GM10266 (cell line): ENCODE measurements at regions not wholly inside any gene's neighbourhood (a gene's known extent, or its start where the extent isn't known, plus 50 kb on each side); places are given as distances from the start of the nearest gene placed in this dataset.

ENCODE experiments used
- DNase-seq: peaks from one replicate; pipeline ENCODE4 v3.0.0; 2012; ENCODE audit errors: extremely low spot score
- CTCF ChIP-seq: IDR thresholded peaks from 2 replicates; pipeline ENCODE4 v1.5.1; 2012; ENCODE audit warnings: mild to moderate bottlenecking, low read depth; ENCODE audit not compliant: control insufficient read depth, insufficient read depth; ENCODE audit errors: missing control alignments

- no peak for TF ChIP-seq CTCF
- no peak for DNase-seq
Measured at GRCh38 chr12:24425601-24425970, 476.1 kb upstream of the SOX5 start.

DNA sequence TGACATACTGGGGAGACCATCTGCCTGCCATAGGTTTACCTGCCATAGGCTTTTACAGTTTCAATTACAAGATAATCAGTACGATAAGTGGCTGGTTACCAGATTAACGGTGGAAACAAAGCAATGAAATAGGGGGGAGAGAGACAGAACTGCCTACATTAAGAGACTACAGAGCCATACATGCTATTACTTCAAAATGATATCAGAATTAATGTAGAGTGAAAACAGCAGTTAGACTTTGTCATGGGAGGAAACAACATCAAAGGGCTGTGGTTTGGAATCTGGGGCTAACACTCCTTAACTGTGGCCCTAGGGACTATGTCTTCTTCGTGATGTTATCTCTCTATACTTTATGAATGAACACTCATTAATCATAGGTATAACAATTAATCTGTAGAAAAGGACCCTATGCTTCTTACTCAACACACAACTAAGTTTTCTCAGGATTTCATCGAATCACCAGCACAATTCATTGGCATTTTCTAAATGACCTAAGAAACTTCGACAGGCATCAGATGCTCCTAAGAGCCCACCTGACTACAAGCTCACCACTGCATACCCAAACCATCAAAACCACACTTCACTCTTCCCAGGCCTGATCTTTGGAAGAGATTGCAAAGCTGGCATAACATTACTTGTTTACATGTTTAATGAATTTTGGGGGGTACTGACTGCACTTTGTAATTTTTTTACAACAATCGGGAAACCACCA lies 475.6 kb upstream of the SOX5 start:
- TF ChIP-seq CTCF, result no peak
- no peak for DNase-seq

GRCh38 chr12:24424376-24424775 lies 474.9 kb upstream of the SOX5 start:
- no peak for TF ChIP-seq CTCF
- no peak for DNase-seq

DNA sequence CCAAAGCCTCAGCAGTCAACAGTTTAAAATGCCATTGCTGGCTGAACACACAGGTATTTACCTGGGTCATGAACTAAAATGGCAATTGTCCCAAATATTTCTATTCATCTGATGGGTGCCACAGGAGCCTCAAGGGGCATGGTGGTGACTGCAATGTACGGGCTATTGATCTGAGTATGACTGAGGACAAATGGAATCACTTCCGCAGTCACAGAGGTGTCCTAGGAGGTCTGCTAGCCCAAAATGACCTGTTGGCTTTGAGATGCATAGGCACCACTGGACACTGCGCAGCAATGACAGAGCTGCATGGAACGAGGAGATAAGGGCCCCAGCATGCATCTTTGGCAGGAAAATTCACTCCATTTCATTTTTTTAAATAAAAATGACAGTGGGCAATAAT lies 474.1 kb upstream of the SOX5 start:
- DNase-seq, result no peak
- no peak for TF ChIP-seq CTCF

- no peak for TF ChIP-seq CTCF
- no peak for DNase-seq
Measured at GRCh38 chr12:24421759-24422158, 472.3 kb upstream of the SOX5 start.

DNA sequence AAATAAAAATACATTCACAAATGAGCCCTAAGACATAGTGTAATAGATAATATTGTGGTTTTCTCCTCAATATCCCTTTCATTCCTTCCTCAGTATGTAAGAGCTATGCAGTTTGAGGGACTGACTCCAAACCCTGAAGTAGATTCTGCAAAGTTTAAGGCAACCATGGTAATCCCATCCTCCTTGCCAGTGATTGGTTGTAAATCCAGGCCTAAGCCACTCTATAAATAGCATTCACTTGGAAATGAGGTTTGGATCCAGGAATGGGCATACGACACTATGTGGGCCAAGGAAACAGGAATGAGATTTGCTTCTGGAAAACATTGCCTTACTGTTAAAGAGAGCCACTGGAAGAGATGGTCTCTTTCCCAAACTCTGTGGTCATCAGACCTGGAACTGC lies 468.7 kb upstream of the SOX5 start:
- no peak for DNase-seq
- no peak for TF ChIP-seq CTCF

GRCh38 chr12:24416423-24417109 lies 467.1 kb upstream of the SOX5 start:
- TF ChIP-seq CTCF, result no peak
- DNase-seq, result no peak
